Epithelial cell of esophagus (primary cell): ENCODE measurements at regions not wholly inside any gene's neighbourhood (a gene's known extent, or its start where the extent isn't known, plus 50 kb on each side); places are given as distances from the start of the nearest gene placed in this dataset.

Experiments
- DNase-seq: peaks from one replicate; pipeline ENCODE4 v3.0.0; 2010; ENCODE audit warnings: low read depth
- H3K4me3 ChIP-seq: 2 replicates; pipeline ENCODE4 v1.5.1; 2011; ENCODE audit warnings: mild to moderate bottlenecking, low read length, control low read depth
- TF ChIP-seq, protein P1 (sequence below): IDR thresholded peaks from 2 replicates; pipeline ENCODE4 v1.5.1; 2011; ENCODE audit warnings: low read depth, mild to moderate bottlenecking, low read length, control low read depth, inconsistent platforms; ENCODE audit not compliant: insufficient read depth; ENCODE audit errors: missing control alignments

DNA sequence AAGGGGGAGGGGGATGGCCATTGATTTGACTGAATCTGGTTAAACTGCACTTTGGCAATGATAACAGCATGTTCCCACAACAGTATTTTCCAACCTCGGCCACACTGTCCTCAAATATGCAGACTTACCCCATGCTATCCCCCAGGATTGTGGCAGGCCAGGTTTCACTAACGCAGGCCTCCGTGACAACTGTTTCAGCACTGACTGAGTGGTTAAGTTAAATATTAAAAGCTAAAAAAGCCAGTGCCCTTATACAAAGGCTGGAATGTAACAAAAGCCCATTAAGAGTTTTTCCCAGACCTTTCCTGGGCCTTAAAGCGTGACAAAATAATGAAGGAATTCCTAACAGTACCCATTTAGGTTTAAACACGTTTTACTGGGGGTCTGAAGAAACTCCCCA lies 202.9 kb downstream of the USP25 start:
- TF ChIP-seq, protein P1, sequence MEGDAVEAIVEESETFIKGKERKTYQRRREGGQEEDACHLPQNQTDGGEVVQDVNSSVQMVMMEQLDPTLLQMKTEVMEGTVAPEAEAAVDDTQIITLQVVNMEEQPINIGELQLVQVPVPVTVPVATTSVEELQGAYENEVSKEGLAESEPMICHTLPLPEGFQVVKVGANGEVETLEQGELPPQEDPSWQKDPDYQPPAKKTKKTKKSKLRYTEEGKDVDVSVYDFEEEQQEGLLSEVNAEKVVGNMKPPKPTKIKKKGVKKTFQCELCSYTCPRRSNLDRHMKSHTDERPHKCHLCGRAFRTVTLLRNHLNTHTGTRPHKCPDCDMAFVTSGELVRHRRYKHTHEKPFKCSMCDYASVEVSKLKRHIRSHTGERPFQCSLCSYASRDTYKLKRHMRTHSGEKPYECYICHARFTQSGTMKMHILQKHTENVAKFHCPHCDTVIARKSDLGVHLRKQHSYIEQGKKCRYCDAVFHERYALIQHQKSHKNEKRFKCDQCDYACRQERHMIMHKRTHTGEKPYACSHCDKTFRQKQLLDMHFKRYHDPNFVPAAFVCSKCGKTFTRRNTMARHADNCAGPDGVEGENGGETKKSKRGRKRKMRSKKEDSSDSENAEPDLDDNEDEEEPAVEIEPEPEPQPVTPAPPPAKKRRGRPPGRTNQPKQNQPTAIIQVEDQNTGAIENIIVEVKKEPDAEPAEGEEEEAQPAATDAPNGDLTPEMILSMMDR: no peak
- no peak overlapping the region for H3K4me3 ChIP-seq
- no peak for DNase-seq

GRCh38 chr21:15935530-15935929 lies 205.7 kb downstream of the USP25 start:
- DNase-seq: peak; percentile 45
- no peak overlapping the region for H3K4me3 ChIP-seq
- TF ChIP-seq, protein P1: no peak

DNA sequence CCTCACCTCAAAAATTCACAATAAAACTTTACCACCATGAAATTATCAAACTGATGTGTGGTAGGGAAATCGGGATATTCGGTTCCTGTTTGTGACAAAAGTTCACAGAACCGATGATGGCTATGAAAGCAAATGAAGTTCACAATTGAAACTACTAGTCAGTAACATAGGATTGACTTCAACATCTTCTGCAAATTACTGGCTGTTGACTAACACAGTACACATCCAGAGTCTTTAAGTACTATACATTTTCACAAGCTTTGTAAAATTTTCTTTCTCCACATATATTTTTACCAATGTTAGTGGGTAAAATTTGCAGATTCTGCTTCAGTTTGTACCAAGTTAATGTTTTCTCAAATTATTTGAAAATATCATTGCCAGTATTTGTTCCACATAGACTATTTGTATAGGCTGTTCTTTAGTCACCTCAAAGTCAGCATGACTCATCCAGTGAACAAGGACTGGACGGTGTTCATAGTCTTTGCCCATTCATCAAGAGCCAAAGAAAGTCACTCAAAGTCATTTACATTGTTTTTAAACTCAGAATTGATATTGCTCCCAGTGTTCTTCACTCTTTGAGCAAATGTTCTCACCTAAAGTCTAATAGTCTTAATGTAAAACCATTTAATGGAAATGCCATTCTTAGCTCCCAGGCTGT lies 213.4 kb downstream of the USP25 start:
- no peak overlapping the region for H3K4me3 ChIP-seq

GRCh38 chr21:15947677-15948076 lies 217.9 kb downstream of the USP25 start:
- DNase-seq: no peak
- no peak overlapping the region for H3K4me3 ChIP-seq
- TF ChIP-seq, protein P1: no peak

More for the DNA sequence above, 213.4 kb downstream of the USP25 start:
- TF ChIP-seq, protein P1: no peak
- peak; percentile 74 for DNase-seq

DNA sequence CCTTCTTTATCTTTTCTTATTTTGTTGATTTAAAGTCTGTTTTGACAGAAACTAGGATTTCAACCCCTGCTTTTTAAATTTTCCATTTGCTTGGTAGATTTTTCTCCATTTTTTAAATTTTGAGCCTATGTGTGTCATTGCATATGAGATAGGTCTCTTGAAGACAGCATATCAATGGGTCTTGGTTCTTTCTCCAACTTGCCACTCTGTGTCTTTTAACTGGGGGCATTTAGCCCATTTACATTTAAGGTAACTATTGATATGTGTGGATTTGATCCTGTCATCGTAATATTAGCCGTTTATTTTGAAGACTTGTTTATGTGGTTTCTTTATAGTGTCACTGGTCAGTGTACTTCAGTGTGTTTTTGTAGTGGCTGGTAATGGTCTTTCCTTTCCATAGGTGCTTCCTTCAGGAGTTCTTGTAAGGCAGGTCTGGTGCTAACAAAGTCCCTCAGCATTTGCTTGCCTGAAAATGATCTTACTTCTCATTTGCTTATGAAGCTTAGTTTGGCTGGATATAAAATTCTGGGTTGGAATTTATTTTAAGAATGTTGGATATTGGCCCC lies 223.9 kb downstream of the USP25 start:
- no peak for DNase-seq
- TF ChIP-seq, protein P1: no peak
- no peak overlapping the region for H3K4me3 ChIP-seq

GRCh38 chr21:15964236-15964855 lies 234.6 kb downstream of the USP25 start:
- no peak overlapping the region for H3K4me3 ChIP-seq
- TF ChIP-seq, protein P1: no peak
- DNase-seq: peak; percentile 65
